GM21825 (cell line): ENCODE measurements at regions not wholly inside any gene's neighbourhood (a gene's known extent, or its start where the extent isn't known, plus 50 kb on each side); places are given as distances from the start of the nearest gene placed in this dataset.
"Not testable (repeated sequence)": the region's sequence is repeated elsewhere in the genome, so short reads cannot be mapped to it uniquely, and the experiment has no call there.

Experiments used
- ATAC-seq: cut with Tn5 transposase; IDR thresholded peaks from one replicate; pipeline ENCODE4 v1.9.1; 2021; ENCODE audit warnings: mild to moderate bottlenecking, moderate library complexity; ENCODE audit not compliant: unreplicated experiment

GRCh38 chr4:147096667-147097604 lies 151.3 kb upstream of the TTC29 start:
- ATAC-seq, result no peak

DNA sequence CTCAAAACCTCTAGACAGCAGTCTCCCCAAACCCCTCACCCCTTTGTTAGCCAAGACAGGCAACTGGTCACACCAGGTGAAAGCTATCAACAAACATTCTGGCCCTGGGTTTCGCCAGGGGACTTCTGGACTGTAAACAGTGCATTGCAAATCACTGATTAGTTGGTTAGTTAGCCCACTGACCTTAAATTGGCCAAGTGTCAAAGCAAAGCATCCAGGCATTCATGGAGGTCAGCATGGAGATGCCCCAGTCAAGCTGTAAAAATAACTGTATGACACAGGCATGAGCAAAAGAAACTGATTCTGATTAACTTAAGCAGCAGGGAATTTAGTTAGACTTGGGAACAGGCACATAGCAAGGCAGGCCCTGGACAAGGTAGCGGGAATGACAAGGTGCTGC lies 156.0 kb upstream of the TTC29 start:
- ATAC-seq, result no peak

GRCh38 chr4:147102596-147102995 lies 156.9 kb upstream of the TTC29 start:
- no peak for ATAC-seq

- ATAC-seq, result no peak
Observed at GRCh38 chr4:147103403-147103946, 157.8 kb upstream of the TTC29 start.

GRCh38 chr4:147104768-147105167 lies 159.1 kb upstream of the TTC29 start:
- no peak for ATAC-seq

GRCh38 chr4:147108409-147108808 lies 162.7 kb upstream of the TTC29 start:
- ATAC-seq, result no peak

DNA sequence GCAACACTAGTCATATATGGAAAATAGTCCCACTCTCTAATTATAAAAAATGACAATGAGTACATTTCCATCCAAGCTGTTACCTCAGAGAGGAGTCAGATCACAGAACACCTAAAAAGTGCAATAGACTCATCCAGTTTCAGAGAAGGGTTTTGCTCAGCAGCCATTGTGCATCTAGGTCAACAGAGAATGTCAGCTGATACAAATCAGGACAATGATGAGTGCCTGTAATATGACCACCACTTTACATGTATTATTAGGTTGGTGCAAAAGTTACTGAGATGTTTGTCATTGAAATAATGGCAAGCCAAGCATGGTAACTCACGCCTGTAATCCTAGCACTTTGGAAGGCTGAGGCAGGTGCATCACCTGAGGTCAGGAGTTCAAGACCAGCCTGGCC lies 164.1 kb upstream of the TTC29 start:
- no peak for ATAC-seq

GRCh38 chr4:147110473-147111367 lies 165.1 kb upstream of the TTC29 start:
- no peak for ATAC-seq

- not testable (repeated sequence) for ATAC-seq
Observed at GRCh38 chr4:147112196-147112595, 166.5 kb upstream of the TTC29 start.

DNA sequence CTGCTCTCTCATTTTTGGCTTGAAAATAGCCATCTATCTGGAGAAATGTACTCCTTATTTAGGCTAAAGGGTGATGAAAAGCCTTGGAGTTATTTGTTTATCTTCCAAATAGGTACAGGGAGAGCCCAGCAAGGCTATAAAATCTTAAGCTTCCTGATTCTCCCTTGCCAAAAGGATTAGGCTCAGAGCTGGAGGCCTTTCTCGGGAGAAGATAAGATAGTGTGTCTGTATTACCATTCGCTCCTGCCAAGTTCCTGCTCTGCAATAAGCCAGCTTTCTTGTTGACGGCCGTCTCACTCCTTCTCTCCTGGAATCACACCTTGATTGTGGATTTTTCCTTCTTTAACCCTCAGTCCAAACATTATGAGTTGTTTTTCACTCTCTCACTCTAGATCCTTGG lies 171.8 kb upstream of the TTC29 start:
- ATAC-seq, result no peak

DNA sequence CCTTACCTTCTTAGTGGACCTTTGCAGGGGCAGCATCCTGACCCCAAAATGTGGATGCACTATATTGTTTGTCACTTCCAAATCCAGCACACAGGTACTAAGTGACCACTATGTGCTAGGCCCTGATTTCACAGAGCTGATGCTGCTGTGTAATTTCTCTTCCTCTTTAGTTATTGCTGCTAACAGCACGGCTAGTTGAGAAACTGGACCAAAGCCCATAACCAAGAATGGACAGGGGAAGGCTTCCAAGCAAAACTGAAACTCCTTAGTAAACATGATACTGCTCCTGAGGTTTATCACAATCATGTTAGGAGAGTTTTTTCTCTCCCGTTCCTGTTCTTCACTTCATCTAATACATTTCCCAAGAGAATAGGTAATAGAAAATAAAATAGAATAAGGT lies 172.9 kb upstream of the TTC29 start:
- ATAC-seq, result no peak

DNA sequence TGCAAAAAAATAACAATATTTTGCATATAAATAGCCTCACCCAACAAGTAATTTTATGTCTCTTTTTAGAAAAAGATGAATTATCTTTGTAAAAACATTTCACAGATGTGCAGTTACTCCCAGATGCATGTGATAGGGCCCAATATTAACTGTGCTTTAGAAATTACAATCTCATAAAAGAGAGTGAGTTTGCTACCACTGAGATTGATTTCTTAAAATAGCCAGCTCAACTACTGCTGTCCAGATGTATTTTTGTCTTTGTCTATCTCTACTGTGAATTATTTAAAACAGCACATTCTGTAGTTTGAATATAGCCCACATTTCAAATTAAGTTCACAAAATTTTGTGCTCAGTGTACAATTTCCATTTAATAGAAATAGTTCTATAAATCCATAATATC lies 177.0 kb upstream of the TTC29 start:
- ATAC-seq, result no peak

- ATAC-seq, result no peak
Observed at GRCh38 chr4:147123146-147123545, 177.5 kb upstream of the TTC29 start.

- ATAC-seq, result no peak
Observed at GRCh38 chr4:147128787-147129186, 183.1 kb upstream of the TTC29 start.

- ATAC-seq, result no peak
Observed at GRCh38 chr4:147129687-147130086, 184.0 kb upstream of the TTC29 start.

DNA sequence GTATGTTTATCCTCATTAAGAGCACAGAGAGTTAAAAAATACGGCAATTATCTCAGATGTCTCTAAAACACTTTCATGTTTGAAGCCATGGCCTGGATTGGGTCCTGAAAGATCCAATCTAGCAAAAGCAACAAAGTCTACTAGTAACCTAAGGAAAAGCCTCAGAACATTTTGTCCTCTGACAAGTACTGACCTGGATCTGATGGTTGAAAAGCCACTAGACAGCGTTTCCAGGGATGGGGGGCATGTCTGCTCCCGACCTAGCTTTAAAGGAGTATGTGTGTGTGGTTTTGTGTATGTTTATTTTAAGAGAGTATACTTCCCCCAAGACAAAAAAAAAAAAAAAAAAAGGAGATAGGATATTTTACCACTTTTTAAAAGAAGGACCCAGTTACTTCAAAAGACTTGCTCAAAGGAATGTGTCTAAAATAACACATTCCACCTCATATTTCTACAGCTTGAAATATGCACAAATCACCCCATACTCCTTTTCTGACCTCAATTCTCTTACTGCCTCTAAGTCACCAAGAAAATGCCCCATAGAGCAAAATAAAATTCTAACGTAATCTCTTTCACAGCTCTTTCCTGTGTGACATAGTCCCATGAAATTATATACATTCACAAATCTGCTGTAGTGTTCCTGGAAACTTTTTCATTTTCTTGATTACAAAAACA lies 189.0 kb upstream of the TTC29 start:
- ATAC-seq, result no peak

GRCh38 chr4:147136310-147136709 lies 190.6 kb upstream of the TTC29 start:
- no peak for ATAC-seq

- no peak for ATAC-seq
Observed at GRCh38 chr4:147136751-147137150, 191.1 kb upstream of the TTC29 start.

GRCh38 chr4:147137280-147137679 lies 191.6 kb upstream of the TTC29 start:
- ATAC-seq, result no peak

DNA sequence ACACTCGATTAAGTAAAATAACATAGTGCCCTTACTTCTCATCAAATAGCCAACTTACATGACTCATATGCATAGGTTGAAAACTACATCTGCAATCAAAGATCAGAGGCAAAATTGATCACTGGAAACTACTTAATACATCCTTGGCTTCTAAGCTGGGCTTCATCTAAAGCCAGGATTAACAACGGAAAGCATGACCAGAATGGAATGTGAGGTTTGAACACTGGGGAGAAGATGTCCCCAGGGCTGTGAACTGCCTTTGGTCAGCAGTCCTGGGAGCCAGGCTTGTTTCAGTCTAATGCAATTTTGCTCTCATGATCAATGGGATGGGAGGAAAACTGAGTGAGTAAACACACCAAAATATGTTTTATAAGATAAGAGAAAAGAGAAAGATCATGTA lies 192.5 kb upstream of the TTC29 start:
- no peak for ATAC-seq
